22Rv1 (cell line): ENCODE measurements at regions not wholly inside any gene's neighbourhood (a gene's known extent, or its start where the extent isn't known, plus 50 kb on each side); places are given as distances from the start of the nearest gene placed in this dataset.

Source experiments
- ZFX ChIP-seq: fragments of 450-650 bp; IDR thresholded peaks from 2 replicates; pipeline ENCODE4 v1.6.1; 2017; ENCODE audit warnings: antibody characterized with exemption, borderline replicate concordance
- TF ChIP-seq, protein P1 (sequence below): fragments of 450-650 bp; IDR thresholded peaks from 2 replicates; pipeline ENCODE4 v1.5.1; 2017; ENCODE audit warnings: mild to moderate bottlenecking

DNA sequence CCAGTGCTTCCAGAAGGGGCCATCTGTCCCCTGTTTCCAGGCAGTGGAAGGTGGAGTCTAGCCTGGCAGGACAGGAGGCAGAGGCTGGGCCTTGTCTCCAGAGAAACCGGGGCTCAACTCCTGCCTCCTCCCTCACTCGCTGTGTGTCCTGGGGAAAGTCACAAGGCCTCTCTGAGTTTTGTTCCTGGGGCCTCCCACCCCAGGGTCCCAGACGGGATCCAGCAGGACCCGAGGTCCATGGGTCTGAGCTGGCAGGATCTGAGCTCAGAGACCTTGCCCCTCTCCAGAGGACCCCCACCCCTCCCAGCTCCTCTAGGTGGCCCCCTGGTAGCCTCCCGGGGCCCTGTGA lies 72.2 kb upstream of the TAF1B start:
- TF ChIP-seq, protein P1, sequence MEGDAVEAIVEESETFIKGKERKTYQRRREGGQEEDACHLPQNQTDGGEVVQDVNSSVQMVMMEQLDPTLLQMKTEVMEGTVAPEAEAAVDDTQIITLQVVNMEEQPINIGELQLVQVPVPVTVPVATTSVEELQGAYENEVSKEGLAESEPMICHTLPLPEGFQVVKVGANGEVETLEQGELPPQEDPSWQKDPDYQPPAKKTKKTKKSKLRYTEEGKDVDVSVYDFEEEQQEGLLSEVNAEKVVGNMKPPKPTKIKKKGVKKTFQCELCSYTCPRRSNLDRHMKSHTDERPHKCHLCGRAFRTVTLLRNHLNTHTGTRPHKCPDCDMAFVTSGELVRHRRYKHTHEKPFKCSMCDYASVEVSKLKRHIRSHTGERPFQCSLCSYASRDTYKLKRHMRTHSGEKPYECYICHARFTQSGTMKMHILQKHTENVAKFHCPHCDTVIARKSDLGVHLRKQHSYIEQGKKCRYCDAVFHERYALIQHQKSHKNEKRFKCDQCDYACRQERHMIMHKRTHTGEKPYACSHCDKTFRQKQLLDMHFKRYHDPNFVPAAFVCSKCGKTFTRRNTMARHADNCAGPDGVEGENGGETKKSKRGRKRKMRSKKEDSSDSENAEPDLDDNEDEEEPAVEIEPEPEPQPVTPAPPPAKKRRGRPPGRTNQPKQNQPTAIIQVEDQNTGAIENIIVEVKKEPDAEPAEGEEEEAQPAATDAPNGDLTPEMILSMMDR = no peak
- TF ChIP-seq ZFX = no peak
